ENCODE measurements at regions not wholly inside any gene's neighbourhood (a gene's known extent, or its start where the extent isn't known, plus 50 kb on each side); places are given as distances from the start of the nearest gene placed in this dataset.

DNA sequence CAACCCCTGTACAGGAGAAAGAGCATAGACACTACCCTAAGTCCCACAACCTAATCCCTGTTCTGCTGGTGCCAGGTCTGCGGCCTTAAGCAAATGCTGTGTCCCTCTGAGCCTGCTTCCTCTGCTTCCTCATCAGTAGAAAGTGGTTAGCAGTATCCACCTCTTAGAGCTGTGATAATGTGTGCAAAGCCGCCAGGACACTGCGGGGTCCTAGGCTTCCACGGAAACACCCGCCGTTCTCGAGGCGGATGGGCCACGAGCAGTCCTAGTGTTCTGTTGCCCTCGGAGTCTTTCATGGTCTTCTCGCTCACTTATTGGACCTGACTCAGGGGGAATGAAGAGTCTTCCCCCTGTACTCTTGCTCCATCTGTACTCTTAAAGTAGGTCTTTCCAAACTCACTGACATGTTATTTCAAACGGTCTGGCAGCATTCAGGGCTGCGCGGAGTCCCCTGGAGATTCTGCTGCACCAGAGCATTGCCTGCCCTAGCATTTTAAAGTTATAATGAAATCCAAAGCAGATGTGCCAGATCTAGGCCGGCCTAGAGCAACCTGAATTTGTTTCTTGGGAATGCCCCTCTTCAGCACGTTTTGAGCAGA is 107.2 kb upstream of the ZNF236 start:
- TF ChIP-seq, protein P1, sequence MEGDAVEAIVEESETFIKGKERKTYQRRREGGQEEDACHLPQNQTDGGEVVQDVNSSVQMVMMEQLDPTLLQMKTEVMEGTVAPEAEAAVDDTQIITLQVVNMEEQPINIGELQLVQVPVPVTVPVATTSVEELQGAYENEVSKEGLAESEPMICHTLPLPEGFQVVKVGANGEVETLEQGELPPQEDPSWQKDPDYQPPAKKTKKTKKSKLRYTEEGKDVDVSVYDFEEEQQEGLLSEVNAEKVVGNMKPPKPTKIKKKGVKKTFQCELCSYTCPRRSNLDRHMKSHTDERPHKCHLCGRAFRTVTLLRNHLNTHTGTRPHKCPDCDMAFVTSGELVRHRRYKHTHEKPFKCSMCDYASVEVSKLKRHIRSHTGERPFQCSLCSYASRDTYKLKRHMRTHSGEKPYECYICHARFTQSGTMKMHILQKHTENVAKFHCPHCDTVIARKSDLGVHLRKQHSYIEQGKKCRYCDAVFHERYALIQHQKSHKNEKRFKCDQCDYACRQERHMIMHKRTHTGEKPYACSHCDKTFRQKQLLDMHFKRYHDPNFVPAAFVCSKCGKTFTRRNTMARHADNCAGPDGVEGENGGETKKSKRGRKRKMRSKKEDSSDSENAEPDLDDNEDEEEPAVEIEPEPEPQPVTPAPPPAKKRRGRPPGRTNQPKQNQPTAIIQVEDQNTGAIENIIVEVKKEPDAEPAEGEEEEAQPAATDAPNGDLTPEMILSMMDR (IDR thresholded peaks at IDR 0.05) = no peak
- TF ChIP-seq ZFX (IDR thresholded peaks at IDR 0.05; ENCODE audit: borderline replicate concordance) = no peak
